ENCODE measurements at regions not wholly inside any gene's neighbourhood (a gene's known extent, or its start where the extent isn't known, plus 50 kb on each side); places are given as distances from the start of the nearest gene placed in this dataset.

DNA sequence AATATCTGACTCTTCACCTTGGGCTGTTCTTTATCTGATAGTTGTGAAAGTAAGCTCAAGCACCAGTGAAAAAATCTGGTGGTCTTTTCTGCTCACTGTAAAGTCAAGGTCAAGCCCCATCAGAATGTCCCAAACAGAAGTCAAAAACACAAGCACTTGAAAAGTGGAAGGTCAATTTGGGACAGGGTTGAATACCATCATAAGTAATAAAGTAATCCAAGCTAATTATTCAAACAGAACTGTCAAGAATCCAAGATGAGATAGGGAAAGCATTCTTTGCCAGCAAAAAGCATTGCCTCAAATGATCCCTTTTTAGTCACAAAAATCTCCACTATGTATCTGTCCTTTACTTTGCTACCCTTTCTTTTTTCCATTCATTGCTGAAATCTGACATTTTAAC is 430.1 kb upstream of the NPVF start:
- Histone ChIP-seq H3K27me3 (ENCODE audit: low read depth, low read length) (no peaks in the 10 kb centered on the region), H3K9me3 (ENCODE audit: control insufficient read depth in 1 of 2, low read length in 2 of 2) (no peaks in the 10 kb centered on the region), H3K4me1 (ENCODE audit: control insufficient read depth in 1 of 2, insufficient read depth in 2 of 2, low read length in 2 of 2) (peaks cover 0 to 42% of the 10 kb centered on the region in 2 donors), H3K27ac (ENCODE audit: low read length) (no peak overlapping the region), H3K36me3 (ENCODE audit: control insufficient read depth in 1 of 2, insufficient read depth in 2 of 2, low read length in 2 of 2) (no peaks in the 10 kb centered on the region), H3K4me3 (ENCODE audit: low read depth in 1 of 2, low read length in 2 of 2) (no peak overlapping the region)

GRCh38 chr7:25659841-25660240 is 431.6 kb upstream of the NPVF start:
- H3K27ac ChIP-seq (ENCODE audit: low read length) = no peak overlapping the region
- H3K9me3 ChIP-seq (ENCODE audit: control insufficient read depth in 1 of 2, low read length in 2 of 2) = no peaks in the 10 kb centered on the region
- H3K36me3 ChIP-seq (ENCODE audit: control insufficient read depth in 1 of 2, insufficient read depth in 2 of 2, low read length in 2 of 2) = no peaks in the 10 kb centered on the region
- H3K4me1 ChIP-seq (ENCODE audit: control insufficient read depth in 1 of 2, insufficient read depth in 2 of 2, low read length in 2 of 2) = peaks cover 0 to 55% of the 10 kb centered on the region in 2 donors
- no peaks in the 10 kb centered on the region for H3K27me3 ChIP-seq (ENCODE audit: low read depth, low read length)
- H3K4me3 ChIP-seq (ENCODE audit: low read depth in 1 of 2, low read length in 2 of 2) = no peak overlapping the region

DNA sequence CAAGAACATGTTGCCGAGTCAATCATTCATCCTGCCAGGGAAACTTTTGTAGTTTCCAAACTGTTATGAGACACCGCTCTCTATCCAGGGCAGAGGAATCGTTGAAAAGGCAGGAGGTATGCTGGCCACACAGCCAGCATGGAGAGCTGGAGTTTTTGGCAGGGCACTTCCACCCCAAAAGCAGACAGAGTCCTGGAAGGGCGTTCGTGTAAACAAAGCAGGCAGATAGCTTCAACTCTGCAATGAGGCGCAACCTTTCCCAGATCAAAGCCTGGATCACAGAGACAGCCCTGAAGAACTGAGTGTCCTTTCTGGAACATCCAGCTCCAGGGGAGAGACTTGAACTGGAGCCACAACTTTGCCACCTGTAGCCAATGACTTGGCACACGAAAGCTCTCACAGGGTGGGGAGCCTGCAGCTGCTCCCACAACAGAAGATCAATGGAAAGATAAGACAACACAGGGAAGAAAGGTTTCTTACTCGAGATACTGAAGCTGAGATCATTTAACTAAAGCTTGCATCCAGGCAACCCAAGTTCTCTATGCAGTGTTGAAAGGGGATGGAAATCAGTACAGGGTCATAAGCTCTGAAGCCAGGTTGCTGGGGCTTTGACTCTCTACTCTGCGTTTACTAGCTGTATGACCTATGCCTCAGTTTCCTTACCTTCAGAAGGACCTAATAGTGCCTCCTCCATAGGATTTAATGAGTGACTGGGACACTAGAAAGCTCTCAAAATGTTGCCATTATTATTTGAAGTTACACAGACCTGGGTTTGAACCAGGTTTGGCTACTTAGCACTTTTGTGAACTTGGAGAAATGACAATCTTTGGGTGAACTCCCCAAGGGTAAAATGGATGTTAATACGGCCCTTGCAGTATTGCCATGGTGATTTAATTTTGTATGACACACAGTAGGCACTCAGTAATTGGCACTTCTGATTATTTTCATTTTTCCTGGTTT is 434.8 kb upstream of the NPVF start:
- H3K9me3 ChIP-seq (ENCODE audit: control insufficient read depth in 1 of 2, low read length in 2 of 2) = no peaks in the 10 kb centered on the region
- H3K4me3 ChIP-seq (ENCODE audit: low read depth in 1 of 2, low read length in 2 of 2) = no peak overlapping the region
- no peaks in the 10 kb centered on the region for H3K36me3 ChIP-seq (ENCODE audit: control insufficient read depth in 1 of 2, insufficient read depth in 2 of 2, low read length in 2 of 2)
- H3K4me1 ChIP-seq (ENCODE audit: control insufficient read depth in 1 of 2, insufficient read depth in 2 of 2, low read length in 2 of 2) = peaks cover 0 to 51% of the 10 kb centered on the region in 2 donors
- no peaks in the 10 kb centered on the region for H3K27me3 ChIP-seq (ENCODE audit: low read depth, low read length)
- peak overlapping the region; percentile 5 for H3K27ac ChIP-seq (ENCODE audit: low read length)

GRCh38 chr7:25663877-25664276 is 435.6 kb upstream of the NPVF start:
- Histone ChIP-seq H3K27me3 (ENCODE audit: low read depth, low read length) (no peaks in the 10 kb centered on the region), H3K9me3 (ENCODE audit: control insufficient read depth in 1 of 2, low read length in 2 of 2) (no peaks in the 10 kb centered on the region), H3K4me3 (ENCODE audit: low read depth in 1 of 2, low read length in 2 of 2) (no peak overlapping the region), H3K27ac (ENCODE audit: low read length) (peak overlapping the region; percentile 5), H3K4me1 (ENCODE audit: control insufficient read depth in 1 of 2, insufficient read depth in 2 of 2, low read length in 2 of 2) (peaks cover 0 to 45% of the 10 kb centered on the region in 2 donors), H3K36me3 (ENCODE audit: control insufficient read depth in 1 of 2, insufficient read depth in 2 of 2, low read length in 2 of 2) (no peaks in the 10 kb centered on the region)

GRCh38 chr7:25664593-25664992 is 436.3 kb upstream of the NPVF start:
- no peak overlapping the region for H3K4me3 ChIP-seq (ENCODE audit: low read depth in 1 of 2, low read length in 2 of 2)
- H3K27me3 ChIP-seq (ENCODE audit: low read depth, low read length) = no peaks in the 10 kb centered on the region
- H3K36me3 ChIP-seq (ENCODE audit: control insufficient read depth in 1 of 2, insufficient read depth in 2 of 2, low read length in 2 of 2) = no peaks in the 10 kb centered on the region
- no peaks in the 10 kb centered on the region for H3K9me3 ChIP-seq (ENCODE audit: control insufficient read depth in 1 of 2, low read length in 2 of 2)
- no peak overlapping the region for H3K27ac ChIP-seq (ENCODE audit: low read length)
- peaks cover 0 to 42% of the 10 kb centered on the region in 2 donors for H3K4me1 ChIP-seq (ENCODE audit: control insufficient read depth in 1 of 2, insufficient read depth in 2 of 2, low read length in 2 of 2)

- H3K27me3 ChIP-seq (ENCODE audit: low read depth, low read length) = no peaks in the 10 kb centered on the region
- H3K36me3 ChIP-seq (ENCODE audit: control insufficient read depth in 1 of 2, insufficient read depth in 2 of 2, low read length in 2 of 2) = no peaks in the 10 kb centered on the region
- H3K9me3 ChIP-seq (ENCODE audit: control insufficient read depth in 1 of 2, low read length in 2 of 2) = no peaks in the 10 kb centered on the region
- H3K4me3 ChIP-seq (ENCODE audit: low read depth in 1 of 2, low read length in 2 of 2) = no peak overlapping the region
- H3K27ac ChIP-seq (ENCODE audit: low read length) = no peak overlapping the region
- peaks cover 0 to 43% of the 10 kb centered on the region in 2 donors for H3K4me1 ChIP-seq (ENCODE audit: control insufficient read depth in 1 of 2, insufficient read depth in 2 of 2, low read length in 2 of 2)
Observed at GRCh38 chr7:25665374-25665773, 437.1 kb upstream of the NPVF start.

DNA sequence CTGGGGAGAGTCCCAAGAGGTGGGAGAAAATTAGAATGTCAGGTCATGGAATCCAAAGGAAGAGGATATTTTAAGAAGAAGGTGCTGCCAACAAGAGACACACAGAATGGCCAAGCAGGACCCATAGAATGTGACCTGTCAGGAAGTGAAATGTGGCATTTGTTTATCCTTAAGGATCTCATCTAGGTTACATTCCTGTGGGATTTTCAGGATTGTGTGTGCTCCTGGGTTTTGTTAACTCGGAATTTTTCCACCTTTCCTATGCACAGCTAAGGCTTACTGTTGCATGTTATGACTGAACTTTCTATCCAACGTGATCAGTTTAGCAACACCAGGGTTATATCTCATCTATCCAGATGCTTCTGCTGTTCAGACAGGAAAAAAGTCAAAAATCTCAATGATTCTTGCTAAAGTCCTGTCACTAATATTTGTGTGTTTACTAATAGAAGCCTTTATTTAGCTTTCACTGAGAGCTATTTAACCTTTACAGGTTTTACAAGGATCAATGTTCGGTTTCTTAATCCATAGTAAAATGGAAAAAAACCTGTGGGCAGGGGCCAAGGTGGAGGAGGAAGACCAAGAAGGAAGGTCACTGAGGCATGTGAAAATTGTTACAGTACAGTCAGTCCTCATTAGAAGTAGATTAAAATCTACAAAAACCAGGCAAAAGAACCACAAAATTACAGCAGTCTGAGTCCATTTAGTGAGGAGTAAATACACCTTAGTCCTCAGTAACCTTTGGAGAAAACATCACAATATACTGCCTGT is 437.8 kb upstream of the NPVF start:
- Histone ChIP-seq H3K27ac (ENCODE audit: low read length) (no peak overlapping the region), H3K9me3 (ENCODE audit: control insufficient read depth in 1 of 2, low read length in 2 of 2) (no peaks in the 10 kb centered on the region), H3K36me3 (ENCODE audit: control insufficient read depth in 1 of 2, insufficient read depth in 2 of 2, low read length in 2 of 2) (no peaks in the 10 kb centered on the region), H3K4me1 (ENCODE audit: control insufficient read depth in 1 of 2, insufficient read depth in 2 of 2, low read length in 2 of 2) (peaks cover 0 to 50% of the 10 kb centered on the region in 2 donors), H3K4me3 (ENCODE audit: low read depth in 1 of 2, low read length in 2 of 2) (no peak overlapping the region), H3K27me3 (ENCODE audit: low read depth, low read length) (no peaks in the 10 kb centered on the region)

DNA sequence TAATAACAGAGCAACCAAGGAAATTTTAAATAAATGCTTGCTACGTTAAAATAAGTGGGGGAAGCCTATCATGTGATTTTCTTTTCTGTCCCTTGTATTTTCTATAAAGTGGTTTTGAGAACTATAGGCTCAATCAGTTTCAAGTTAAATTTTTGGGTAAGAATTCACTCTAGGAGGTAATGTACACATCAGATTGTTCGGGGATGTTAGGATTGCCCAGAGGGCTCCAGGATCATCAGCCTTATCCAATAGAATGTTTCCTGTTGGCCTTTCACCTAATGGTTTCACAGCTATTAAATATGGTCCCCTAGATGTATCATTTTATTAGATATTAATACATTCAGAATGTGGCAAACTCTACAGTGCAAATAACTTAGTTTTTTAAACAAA is 438.4 kb upstream of the NPVF start:
- H3K27ac ChIP-seq (ENCODE audit: low read length) = no peak overlapping the region
- H3K4me3 ChIP-seq (ENCODE audit: low read depth in 1 of 2, low read length in 2 of 2) = no peak overlapping the region
- H3K4me1 ChIP-seq (ENCODE audit: control insufficient read depth in 1 of 2, insufficient read depth in 2 of 2, low read length in 2 of 2) = peaks cover 0 to 50% of the 10 kb centered on the region in 2 donors
- H3K36me3 ChIP-seq (ENCODE audit: control insufficient read depth in 1 of 2, insufficient read depth in 2 of 2, low read length in 2 of 2) = no peaks in the 10 kb centered on the region
- H3K9me3 ChIP-seq (ENCODE audit: control insufficient read depth in 1 of 2, low read length in 2 of 2) = no peaks in the 10 kb centered on the region
- H3K27me3 ChIP-seq (ENCODE audit: low read depth, low read length) = no peaks in the 10 kb centered on the region

DNA sequence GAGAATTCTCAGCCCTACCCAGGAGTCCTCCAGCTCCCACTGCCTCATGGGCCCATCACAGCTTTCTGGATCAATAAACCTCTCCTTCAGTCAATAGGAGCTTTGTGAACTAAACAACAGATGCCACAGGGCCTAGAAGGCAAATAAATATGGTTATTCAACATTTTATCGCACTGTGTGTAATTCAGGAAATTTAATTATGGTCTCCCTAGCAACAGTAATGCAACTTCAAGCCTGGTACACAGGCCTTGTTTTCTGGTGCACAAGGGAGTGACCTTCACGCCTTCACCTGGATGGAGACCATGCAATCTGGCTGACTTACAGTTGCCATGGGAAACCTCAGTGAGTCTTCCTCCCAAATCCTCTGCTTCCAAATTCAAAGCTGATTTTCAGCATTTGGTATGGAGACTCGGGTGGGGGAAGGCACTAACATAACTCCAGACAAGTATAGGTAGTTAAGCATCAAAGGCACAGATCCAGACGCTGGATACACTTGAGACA is 441.0 kb upstream of the NPVF start:
- Histone ChIP-seq H3K27me3 (ENCODE audit: low read depth, low read length) (no peaks in the 10 kb centered on the region), H3K4me1 (ENCODE audit: control insufficient read depth in 1 of 2, insufficient read depth in 2 of 2, low read length in 2 of 2) (peaks cover 0 to 32% of the 10 kb centered on the region in 2 donors), H3K27ac (ENCODE audit: low read length) (no peak overlapping the region)

DNA sequence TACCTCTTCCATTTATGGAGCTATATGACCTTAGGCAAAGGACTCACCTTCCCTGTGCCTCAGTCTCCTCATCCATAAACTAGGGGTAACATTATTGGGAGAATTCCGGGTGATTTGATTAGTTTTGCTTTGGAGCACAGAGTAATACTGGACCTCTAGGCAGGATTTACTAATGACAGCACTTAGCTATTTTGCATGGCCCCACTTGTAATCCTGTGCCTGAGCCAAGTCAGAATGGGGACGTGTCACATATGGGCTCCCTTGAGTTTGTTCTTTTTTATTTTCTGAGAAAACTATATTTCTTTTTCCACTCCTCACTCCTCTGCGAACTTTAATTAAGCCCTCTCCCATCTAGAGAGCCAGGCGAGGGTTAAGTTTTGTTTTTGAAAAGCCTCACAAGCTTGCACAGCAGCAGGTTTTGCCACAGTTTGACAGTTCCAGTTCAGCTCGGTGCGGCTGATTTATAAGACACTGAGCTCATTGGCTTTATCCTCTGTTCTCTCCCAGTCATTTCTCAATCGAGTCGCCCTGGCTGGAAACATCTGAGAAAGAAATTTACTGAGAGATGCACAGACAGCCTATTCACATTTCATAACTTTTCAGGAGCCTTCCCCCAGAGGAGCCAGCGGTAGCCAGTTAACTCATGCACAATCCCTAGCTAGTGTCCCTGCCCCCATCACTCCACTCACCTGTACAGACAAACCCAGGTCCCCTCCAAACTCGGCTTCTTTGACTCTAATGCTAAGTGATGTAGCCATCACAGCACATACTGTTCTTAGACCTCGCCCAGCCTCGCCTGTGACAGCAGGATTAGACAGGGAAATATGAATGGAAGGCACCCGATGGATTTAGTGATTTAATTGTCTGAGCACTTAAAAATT is 441.9 kb upstream of the NPVF start:
- H3K27me3 ChIP-seq (ENCODE audit: low read depth, low read length) = no peaks in the 10 kb centered on the region
- H3K27ac ChIP-seq (ENCODE audit: low read length) = no peak overlapping the region
- H3K9me3 ChIP-seq (ENCODE audit: control insufficient read depth in 1 of 2, low read length in 2 of 2) = no peaks in the 10 kb centered on the region
- H3K4me1 ChIP-seq (ENCODE audit: control insufficient read depth in 1 of 2, insufficient read depth in 2 of 2, low read length in 2 of 2) = peaks cover 0 to 25% of the 10 kb centered on the region in 2 donors
- no peak overlapping the region for H3K4me3 ChIP-seq (ENCODE audit: low read depth in 1 of 2, low read length in 2 of 2)
- H3K36me3 ChIP-seq (ENCODE audit: control insufficient read depth in 1 of 2, insufficient read depth in 2 of 2, low read length in 2 of 2) = no peaks in the 10 kb centered on the region

More for the DNA sequence above, 441.0 kb upstream of the NPVF start:
- Histone ChIP-seq H3K36me3 (ENCODE audit: control insufficient read depth in 1 of 2, insufficient read depth in 2 of 2, low read length in 2 of 2) (no peaks in the 10 kb centered on the region), H3K9me3 (ENCODE audit: control insufficient read depth in 1 of 2, low read length in 2 of 2) (no peaks in the 10 kb centered on the region), H3K4me3 (ENCODE audit: low read depth in 1 of 2, low read length in 2 of 2) (no peak overlapping the region)

Measured in muscle layer of duodenum (tissue), 2 donors.